SK-N-SH (cell line): ENCODE measurements at regions not wholly inside any gene's neighbourhood (a gene's known extent, or its start where the extent isn't known, plus 50 kb on each side); places are given as distances from the start of the nearest gene placed in this dataset.

Experiments used
- CTCF ChIA-PET: fragments of 300-600, 350-600 bp; formaldehyde crosslinking; extraction: SDS; loops from one replicate; lab custom pipeline; 2021; lab: Yijun Ruan, JAX
- POLR2A ChIA-PET: fragments of 350-600 bp; sonication (Branson Sonifier 250); formaldehyde crosslinking; extraction: SDS; loops from one replicate; lab custom pipeline; 2020; ENCODE audit warnings: antibody characterized with exemption, inconsistent platforms; lab: Yijun Ruan, JAX
- DNase-seq: peaks from one replicate; pipeline ENCODE4 v3.0.0; 2012
- H2AFZ ChIP-seq: fragments of 200-600 bp; sonication (generic); 2 replicates; pipeline ENCODE4 v1.8.1; 2016; ENCODE audit warnings: antibody characterized with exemption, mild to moderate bottlenecking, low read depth
- H3F3A ChIP-seq: fragments of 200-600 bp; sonication (generic); replicated peaks from 2 replicates; pipeline ENCODE3; 2016; ENCODE audit warnings: antibody characterized with exemption, mild to moderate bottlenecking; ENCODE audit not compliant: insufficient read depth
- H3K27ac ChIP-seq, 2 experiments: fragments of 200-500 bp in 1 of 2; fragments of 200-600 bp in 1 of 2; sonication (Bioruptor generic) in 1 of 2; sonication (generic), shearing (Covaris generic) in 1 of 2; 2 replicates each; pipeline versions ENCODE4 v1.5.1 to v1.6.1; 2014 to 2016; ENCODE audit warnings: low read depth in 2 of 2, inconsistent platforms in 1 of 2, low read length in 1 of 2, mild to moderate bottlenecking in 1 of 2, mixed read lengths in 1 of 2
- H3K27me3 ChIP-seq: fragments of 200-600 bp; sonication (generic), shearing (Covaris generic); 2 replicates; pipeline ENCODE4 v1.6.1; 2016; ENCODE audit warnings: mixed run types; ENCODE audit not compliant: insufficient read depth
- H3K36me3 ChIP-seq, 2 experiments: fragments of 200-500 bp in 1 of 2; fragments of 200-600 bp in 1 of 2; sonication (Bioruptor generic) in 1 of 2; sonication (generic) in 1 of 2; replicated peaks in 1 of 2; 2 replicates each; pipeline versions ENCODE3 to v1.5.1; 2014 to 2016; ENCODE audit warnings: low read length in 1 of 2, mild to moderate bottlenecking in 1 of 2; ENCODE audit not compliant: insufficient read depth in 2 of 2, control insufficient read depth in 1 of 2
- H3K4me1 ChIP-seq, 2 experiments: fragments of 200-500 bp in 1 of 2; fragments of 200-600 bp in 1 of 2; sonication (Bioruptor generic) in 1 of 2; sonication (generic), shearing (Covaris generic) in 1 of 2; 2 replicates each; pipeline versions ENCODE4 v1.5.1 to v1.6.1; 2014 to 2016; ENCODE audit warnings: low read depth in 1 of 2, low read length in 1 of 2, mixed run types in 1 of 2; ENCODE audit not compliant: insufficient read depth in 2 of 2, control insufficient read depth in 1 of 2
- H3K4me2 ChIP-seq: fragments of 200-600 bp; sonication (generic), shearing (Covaris generic); 2 replicates; pipeline ENCODE4 v1.6.1; 2017; ENCODE audit warnings: mixed run types
- H3K4me3 ChIP-seq, 2 experiments: fragments of 200-500 bp in 1 of 2; fragments of 200-600 bp in 1 of 2; sonication (Bioruptor generic) in 1 of 2; sonication (generic), shearing (Covaris generic) in 1 of 2; 2 replicates each; pipeline versions ENCODE4 v1.5.1 to v1.8.1; 2014 to 2016; ENCODE audit warnings: low read depth in 2 of 2, inconsistent platforms in 1 of 2, low read length in 1 of 2, mild to moderate bottlenecking in 1 of 2, mixed read lengths in 1 of 2, moderate library complexity in 1 of 2
- H3K79me2 ChIP-seq: fragments of 200-600 bp; sonication (generic); 2 replicates; pipeline ENCODE4 v1.8.1; 2017; ENCODE audit warnings: mild to moderate bottlenecking; ENCODE audit not compliant: insufficient read depth
- H3K9ac ChIP-seq: fragments of 200-600 bp; sonication (generic); 2 replicates; pipeline ENCODE4 v1.6.1; 2017; ENCODE audit warnings: mixed run types
- H3K9me2 ChIP-seq: fragments of 200-600 bp; sonication (generic); 2 replicates; pipeline ENCODE4 v1.6.1; 2017; ENCODE audit warnings: mixed run types
- H3K9me3 ChIP-seq: fragments of 200-600 bp; sonication (generic); 2 replicates; pipeline ENCODE4 v1.6.1; 2017; ENCODE audit warnings: mixed run types, mild to moderate bottlenecking, moderate library complexity
- H4K20me1 ChIP-seq: fragments of 200-600 bp; sonication (generic); 2 replicates; pipeline ENCODE4 v1.6.1; 2017; ENCODE audit warnings: mild to moderate bottlenecking, mixed run types; ENCODE audit not compliant: insufficient read depth
- CHD2 ChIP-seq: fragments of 150-350 bp; IDR thresholded peaks from 2 replicates; pipeline ENCODE4 v1.6.1; 2018; ENCODE audit warnings: low read length; ENCODE audit not compliant: partially characterized antibody
- FOSL2 ChIP-seq: IDR thresholded peaks from 2 replicates; pipeline ENCODE4 v1.4.0; 2012; ENCODE audit warnings: low read depth, mild to moderate bottlenecking, moderate library complexity, borderline replicate concordance
- GATA2 ChIP-seq: sonication (generic); formaldehyde crosslinking; IDR thresholded peaks from 2 replicates; pipeline ENCODE4 v1.5.0; 2020; ENCODE audit warnings: mild to moderate bottlenecking, missing genetic modification reagents
- JUND ChIP-seq: IDR thresholded peaks from 2 replicates; pipeline ENCODE4 v1.4.0; 2012
- MAX ChIP-seq: IDR thresholded peaks from 2 replicates; pipeline ENCODE4 v1.4.0; 2012; ENCODE audit warnings: low read depth
- MXI1 ChIP-seq: IDR thresholded peaks from 2 replicates; pipeline ENCODE4 v1.6.1; 2012; ENCODE audit warnings: mild to moderate bottlenecking, low read depth, low read length, improper control_type of control experiment
- NFIC ChIP-seq: IDR thresholded peaks from 2 replicates; pipeline ENCODE4 v1.4.0; 2012; ENCODE audit warnings: borderline replicate concordance
- NRF1 ChIP-seq: IDR thresholded peaks from 2 replicates; pipeline ENCODE4 v1.6.1; 2012; ENCODE audit warnings: low read depth, mild to moderate bottlenecking, low read length
- RAD21 ChIP-seq: IDR thresholded peaks from 2 replicates; pipeline ENCODE4 v1.6.1; 2012; ENCODE audit warnings: mild to moderate bottlenecking, low read length
- RCOR1 ChIP-seq: fragments of 150-350 bp; IDR thresholded peaks from 2 replicates; pipeline ENCODE4 v1.6.1; 2017; ENCODE audit warnings: antibody characterized with exemption, low read length
- REST ChIP-seq: IDR thresholded peaks from 2 replicates; pipeline ENCODE4 v1.6.1; 2012; ENCODE audit warnings: mild to moderate bottlenecking, low read depth, low read length, moderate library complexity
- RFX5 ChIP-seq: IDR thresholded peaks from 2 replicates; pipeline ENCODE4 v1.6.1; 2012; ENCODE audit warnings: mild to moderate bottlenecking, improper control_type of control experiment, low read length
- TEAD4 ChIP-seq: IDR thresholded peaks from 2 replicates; pipeline ENCODE4 v1.4.0; 2012; ENCODE audit warnings: mild to moderate bottlenecking, borderline replicate concordance; ENCODE audit not compliant: insufficient read depth
- USF2 ChIP-seq: fragments of 150-350 bp; IDR thresholded peaks from 2 replicates; pipeline ENCODE4 v1.6.1; 2017; ENCODE audit warnings: antibody characterized with exemption, low read length, low read depth, borderline replicate concordance
- WGBS: methylation state at CpG from one replicate; pipeline ENCODE4 v1.1.6; 2017; ENCODE audit warnings: low lambda C conversion rate; 5-methylcytosine and 5-hydroxymethylcytosine counted together

- no peak for TF ChIP-seq NFIC
- no peak for TF ChIP-seq NRF1
- no peak for TF ChIP-seq JUND
- TF ChIP-seq CHD2: no peak
- TF ChIP-seq TEAD4: no peak
These were observed 504.6 kb downstream of the EPHA3 start (continued) for GRCh38 chr3:89612027-89612426.

GRCh38 chr3:89613241-89613640 lies 505.8 kb downstream of the EPHA3 start:
- Histone ChIP-seq H3K9me3 (no peaks in the 10 kb centered on the region), H3K4me3 (no peak overlapping the region), H3K27ac (no peak overlapping the region), H3K79me2 (no peaks in the 10 kb centered on the region), H3K4me2 (no peak overlapping the region), H4K20me1 (no peaks in the 10 kb centered on the region), H3K9me2 (no peaks in the 10 kb centered on the region), H3K27me3 (no peaks in the 10 kb centered on the region), H3F3A (no peaks in the 10 kb centered on the region), H2AFZ (no peak overlapping the region), H3K36me3 (no peaks in the 10 kb centered on the region), H3K9ac (no peak overlapping the region), H3K4me1 (no peaks in the 10 kb centered on the region)
- CTCF ChIA-PET: interaction anchor here (0.8 kb wide), 1 partner anchor 10 kb away, joined by 3 read pairs; no protein-coding TSS in a partner anchor
- POLR2A ChIA-PET: no interaction called here
- TF ChIP-seq MXI1 (no peak), JUND (no peak), MAX (no peak), NFIC (no peak), REST (no peak)
- 0% methylated on average over 1 of the region's 1 CpG for WGBS
- DNase-seq: no peak

- Histone ChIP-seq H3K27me3 (no peaks in the 10 kb centered on the region), H3F3A (no peaks in the 10 kb centered on the region), H4K20me1 (no peaks in the 10 kb centered on the region), H3K9ac (no peak overlapping the region), H3K27ac (no peak overlapping the region), H3K9me3 (no peaks in the 10 kb centered on the region), H3K4me2 (no peak overlapping the region), H3K9me2 (no peaks in the 10 kb centered on the region), H3K36me3 (no peaks in the 10 kb centered on the region), H3K79me2 (no peaks in the 10 kb centered on the region), H3K4me3 (no peak overlapping the region), H2AFZ (no peak overlapping the region), H3K4me1 (no peaks in the 10 kb centered on the region)
- WGBS: 0% methylated on average over 1 of the region's 1 CpG
- ChIA-PET CTCF (no interaction called here), POLR2A (no interaction called here)
- TF ChIP-seq FOSL2 (no peak), RCOR1 (no peak), RFX5 (no peak), USF2 (no peak), REST (no peak), GATA2 (CRISPR knock-in tag) (no peak), RAD21 (no peak)
- DNase-seq: no peak
These were observed 510.3 kb downstream of the EPHA3 start for GRCh38 chr3:89617706-89618105.
